H9 (cell line): ENCODE measurements at regions not wholly inside any gene's neighbourhood (a gene's known extent, or its start where the extent isn't known, plus 50 kb on each side); places are given as distances from the start of the nearest gene placed in this dataset.

Source experiments
- DNase-seq: peaks from one replicate; pipeline ENCODE4 v3.0.0-alpha.2; 2017
- H2AFZ ChIP-seq: one replicate; pipeline ENCODE4 v1.6.1; 2013; ENCODE audit warnings: mild to moderate bottlenecking, low read length, control low read depth, moderate library complexity
- H2AK5ac ChIP-seq: 2 replicates; pipeline ENCODE4 v1.6.1; 2013; ENCODE audit warnings: low read length, control low read depth, mixed read lengths; ENCODE audit not compliant: insufficient read length
- H2BK120ac ChIP-seq: one replicate; pipeline ENCODE4 v1.6.1; 2013; ENCODE audit warnings: low read depth, mild to moderate bottlenecking, low read length, control low read depth, inconsistent platforms; ENCODE audit not compliant: poor library complexity, severe bottlenecking
- H2BK12ac ChIP-seq: 2 replicates; pipeline ENCODE4 v1.6.1; 2013; ENCODE audit warnings: low read length, control low read depth, mixed read lengths, low read depth; ENCODE audit not compliant: insufficient read length
- H2BK15ac ChIP-seq: 2 replicates; pipeline ENCODE4 v1.6.1; 2013; ENCODE audit warnings: low read depth, low read length, control low read depth
- H2BK20ac ChIP-seq: one replicate; pipeline ENCODE4 v1.6.1; 2013; ENCODE audit warnings: low read depth, mild to moderate bottlenecking, low read length, control low read depth, inconsistent platforms; ENCODE audit not compliant: poor library complexity, severe bottlenecking
- H2BK5ac ChIP-seq: 2 replicates; pipeline ENCODE4 v1.6.1; 2013; ENCODE audit warnings: low read length, control low read depth, mixed read lengths; ENCODE audit not compliant: insufficient read length
- H3K14ac ChIP-seq: 2 replicates; pipeline ENCODE4 v1.6.1; 2013; ENCODE audit warnings: low read length, control low read depth; ENCODE audit not compliant: insufficient read depth
- H3K18ac ChIP-seq: 2 replicates; pipeline ENCODE4 v1.6.1; 2013; ENCODE audit warnings: low read depth, mild to moderate bottlenecking, mixed read lengths, low read length, control low read depth; ENCODE audit not compliant: insufficient read length
- H3K23ac ChIP-seq: 2 replicates; pipeline ENCODE4 v1.6.1; 2013; ENCODE audit warnings: low read length, control low read depth, mixed read lengths, low read depth; ENCODE audit not compliant: insufficient read length
- H3K23me2 ChIP-seq: 2 replicates; pipeline ENCODE4 v1.6.1; 2013; ENCODE audit warnings: low read depth, mild to moderate bottlenecking, mixed read lengths, low read length, control low read depth; ENCODE audit not compliant: insufficient read length, poor library complexity, severe bottlenecking
- H3K27ac ChIP-seq: 2 replicates; pipeline ENCODE4 v1.5.1; 2013; ENCODE audit warnings: low read length, control low read depth, mixed read lengths, low read depth; ENCODE audit not compliant: insufficient read length
- H3K27me3 ChIP-seq: 2 replicates; pipeline ENCODE4 v1.6.1; 2013; ENCODE audit warnings: low read length, control low read depth, inconsistent platforms; ENCODE audit not compliant: insufficient read depth
- H3K4ac ChIP-seq: 2 replicates; pipeline ENCODE4 v1.6.1; 2013; ENCODE audit warnings: low read depth, mild to moderate bottlenecking, control low read depth, inconsistent platforms, low read length, moderate library complexity
- H3K4me1 ChIP-seq: 2 replicates; pipeline ENCODE4 v1.6.1; 2013; ENCODE audit warnings: low read length, control low read depth, inconsistent platforms; ENCODE audit not compliant: insufficient read depth
- H3K4me2 ChIP-seq: 2 replicates; pipeline ENCODE4 v1.6.1; 2013; ENCODE audit warnings: low read length, control low read depth, mixed read lengths; ENCODE audit not compliant: insufficient read length, insufficient read depth
- H3K56ac ChIP-seq: 2 replicates; pipeline ENCODE4 v1.6.1; 2013; ENCODE audit warnings: low read depth, mild to moderate bottlenecking, mixed read lengths, low read length, control low read depth; ENCODE audit not compliant: insufficient read length
- H3K79me1 ChIP-seq: 2 replicates; pipeline ENCODE4 v1.6.1; 2013; ENCODE audit warnings: low read depth, mild to moderate bottlenecking, moderate library complexity, low read length, control low read depth, inconsistent platforms; ENCODE audit not compliant: insufficient read depth, poor library complexity, severe bottlenecking
- H3K79me2 ChIP-seq: 2 replicates; pipeline ENCODE4 v1.6.1; 2013; ENCODE audit warnings: low read length, control low read depth, inconsistent platforms; ENCODE audit not compliant: insufficient read depth
- H3K9ac ChIP-seq: 2 replicates; pipeline ENCODE4 v1.6.1; 2013; ENCODE audit warnings: low read length, control low read depth, mixed read lengths; ENCODE audit not compliant: insufficient read length; ENCODE audit errors: extremely low read depth
- H3K9me3 ChIP-seq: one replicate; pipeline ENCODE4 v1.6.1; 2013; ENCODE audit warnings: low read depth, low read length, inconsistent platforms; ENCODE audit not compliant: control insufficient read depth
- H3T11ph ChIP-seq: one replicate; pipeline ENCODE4 v1.6.1; 2013; ENCODE audit warnings: mild to moderate bottlenecking, low read length, control low read depth, inconsistent platforms
- H4K20me1 ChIP-seq: one replicate; pipeline ENCODE4 v1.6.1; 2013; ENCODE audit not compliant: control insufficient read depth, insufficient read length, insufficient read depth
- H4K5ac ChIP-seq: 2 replicates; pipeline ENCODE4 v1.6.1; 2013; ENCODE audit warnings: low read depth, mild to moderate bottlenecking, mixed read lengths, low read length, control low read depth; ENCODE audit not compliant: insufficient read length
- H4K8ac ChIP-seq: replicated peaks from 2 replicates; pipeline ENCODE4 v1.6.1; 2013; ENCODE audit warnings: low read length, control low read depth, mixed read lengths, low read depth; ENCODE audit not compliant: insufficient read length
- H4K91ac ChIP-seq: 2 replicates; pipeline ENCODE4 v1.6.1; 2013; ENCODE audit warnings: low read depth, mild to moderate bottlenecking, moderate library complexity, mixed read lengths, low read length, control low read depth; ENCODE audit not compliant: insufficient read length
- H3K27ac Mint-ChIP-seq, 3 experiments: 2 replicates in 2 of 3; 3 replicates in 1 of 3; pipeline ENCODE4 v1.8.0; 2020 to 2021; ENCODE audit warnings: mixed read lengths in 3 of 3, mild to moderate bottlenecking in 1 of 3, moderate library complexity in 1 of 3
- H3K27me3 Mint-ChIP-seq: 2 replicates; pipeline ENCODE4 v1.8.0; 2021; ENCODE audit warnings: low read depth, mild to moderate bottlenecking, moderate library complexity, mixed read lengths
- H3K36me3 Mint-ChIP-seq, 3 experiments: 2 replicates in 2 of 3; 3 replicates in 1 of 3; pipeline ENCODE4 v1.8.0; 2020 to 2021; ENCODE audit warnings: low read depth in 3 of 3, mixed read lengths in 3 of 3; ENCODE audit not compliant: insufficient read depth in 1 of 3
- H3K4me1 Mint-ChIP-seq, 2 experiments: 2 replicates each; pipeline ENCODE4 v1.8.0; 2020; ENCODE audit warnings: mixed read lengths in 2 of 2
- H3K4me3 Mint-ChIP-seq, 2 experiments: 2 replicates in 1 of 2; 3 replicates in 1 of 2; pipeline ENCODE4 v1.8.0; 2020 to 2021; ENCODE audit warnings: mild to moderate bottlenecking in 2 of 2, mixed read lengths in 2 of 2, moderate library complexity in 1 of 2
- H3K9me3 Mint-ChIP-seq, 2 experiments: 2 replicates in 1 of 2; 3 replicates in 1 of 2; pipeline ENCODE4 v1.8.0; 2020; ENCODE audit warnings: mild to moderate bottlenecking in 2 of 2, mixed read lengths in 2 of 2, moderate library complexity in 1 of 2
- WGBS: extraction: QIAGEN DNeasy Blood & Tissue Kit; methylation state at CpG from one replicate; pipeline ENCODE4 v1.1.7; 2013; ENCODE audit warnings: missing lambda C conversion rate, low lambda C conversion rate, mixed read lengths; ENCODE audit not compliant: insufficient read length; ENCODE audit errors: extremely low coverage; 5-methylcytosine and 5-hydroxymethylcytosine counted together
- TF ChIP-seq, protein P1 (sequence below): fragments of 200-600 bp; sonication (generic); conservative IDR thresholded peaks from 3 replicates; pipeline ENCODE4 v1.8.0; 2021; ENCODE audit warnings: antibody characterized with exemption, mild to moderate bottlenecking

DNA sequence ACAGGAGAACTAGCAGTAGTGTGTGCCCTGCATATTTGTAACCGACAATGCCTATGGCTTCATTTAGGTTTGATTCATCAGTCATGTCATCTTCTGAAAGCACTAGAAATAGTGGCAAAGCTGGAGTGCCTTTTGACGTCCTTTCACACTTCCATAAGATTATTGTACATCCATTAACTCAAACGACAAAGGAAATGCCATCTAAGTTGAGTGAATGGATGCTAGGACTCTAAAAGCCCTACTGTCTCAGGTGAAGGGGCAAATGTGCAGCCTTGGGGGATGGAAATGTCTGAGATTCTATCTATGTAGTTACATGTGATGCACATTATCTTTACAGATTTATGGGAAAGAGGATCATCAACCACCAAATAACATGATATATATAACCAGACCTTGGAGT is 1473.6 kb downstream of the STIM2 start:
- no peaks in the 10 kb centered on the region for H3K23me2 ChIP-seq
- no peak overlapping the region for H2BK5ac ChIP-seq
- H3K14ac ChIP-seq, result no peak overlapping the region
- H2BK12ac ChIP-seq, result no peak overlapping the region
- no peak overlapping the region for H4K91ac ChIP-seq
- TF ChIP-seq, protein P1, sequence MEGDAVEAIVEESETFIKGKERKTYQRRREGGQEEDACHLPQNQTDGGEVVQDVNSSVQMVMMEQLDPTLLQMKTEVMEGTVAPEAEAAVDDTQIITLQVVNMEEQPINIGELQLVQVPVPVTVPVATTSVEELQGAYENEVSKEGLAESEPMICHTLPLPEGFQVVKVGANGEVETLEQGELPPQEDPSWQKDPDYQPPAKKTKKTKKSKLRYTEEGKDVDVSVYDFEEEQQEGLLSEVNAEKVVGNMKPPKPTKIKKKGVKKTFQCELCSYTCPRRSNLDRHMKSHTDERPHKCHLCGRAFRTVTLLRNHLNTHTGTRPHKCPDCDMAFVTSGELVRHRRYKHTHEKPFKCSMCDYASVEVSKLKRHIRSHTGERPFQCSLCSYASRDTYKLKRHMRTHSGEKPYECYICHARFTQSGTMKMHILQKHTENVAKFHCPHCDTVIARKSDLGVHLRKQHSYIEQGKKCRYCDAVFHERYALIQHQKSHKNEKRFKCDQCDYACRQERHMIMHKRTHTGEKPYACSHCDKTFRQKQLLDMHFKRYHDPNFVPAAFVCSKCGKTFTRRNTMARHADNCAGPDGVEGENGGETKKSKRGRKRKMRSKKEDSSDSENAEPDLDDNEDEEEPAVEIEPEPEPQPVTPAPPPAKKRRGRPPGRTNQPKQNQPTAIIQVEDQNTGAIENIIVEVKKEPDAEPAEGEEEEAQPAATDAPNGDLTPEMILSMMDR, result no peak
- Mint-ChIP-seq H3K36me3 (no peaks in the 10 kb centered on the region), H3K4me1 (peaks cover 0 to 2% of the 10 kb centered on the region in 2 experiments; a peak in 1 of 4 replicates), H3K27me3 (no peaks in the 10 kb centered on the region), H3K4me3 (no peak overlapping the region), H3K27ac (no peak overlapping the region), H3K9me3 (no peaks in the 10 kb centered on the region)
- no peak overlapping the region for H3K18ac ChIP-seq
- H3K56ac ChIP-seq, result no peak overlapping the region
- no peaks in the 10 kb centered on the region for H4K20me1 ChIP-seq
- H2AFZ ChIP-seq, result no peak overlapping the region
- no peak overlapping the region for H2BK15ac ChIP-seq
- H3K79me2 ChIP-seq, result no peaks in the 10 kb centered on the region
- no peak overlapping the region for H3K9ac ChIP-seq
- no peak overlapping the region for H4K5ac ChIP-seq
- H3K23ac ChIP-seq, result no peak overlapping the region
- H2BK120ac ChIP-seq, result no peak overlapping the region
- no peak overlapping the region for H3K4me2 ChIP-seq
- no peaks in the 10 kb centered on the region for H3K9me3 ChIP-seq
- no peak for DNase-seq
- H3K4ac ChIP-seq, result no peak overlapping the region
- no peaks in the 10 kb centered on the region; the same call in 1 of the 2 replicates for H3K27me3 ChIP-seq
- H3K4me1 ChIP-seq, result no peaks in the 10 kb centered on the region
- H3T11ph ChIP-seq, result no peak overlapping the region
- H3K79me1 ChIP-seq, result no peaks in the 10 kb centered on the region
- H4K8ac ChIP-seq, result no peak overlapping the region
- H2BK20ac ChIP-seq, result no peak overlapping the region
- H3K27ac ChIP-seq, result no peak overlapping the region
- H2AK5ac ChIP-seq, result no peak overlapping the region
- no CpG with 5 or more reads among the region's 3 CpGs for WGBS
